ENCODE measurements at regions not wholly inside any gene's neighbourhood (a gene's known extent, or its start where the extent isn't known, plus 50 kb on each side); places are given as distances from the start of the nearest gene placed in this dataset.

- Histone ChIP-seq H3K79me2 (ENCODE audit: insufficient read depth, low read length) (no peaks in the 10 kb centered on the region), H3K9ac (ENCODE audit: low read depth, low read length, poor library complexity, severe bottlenecking) (no peak overlapping the region), H3K27me3 (ENCODE audit: insufficient read depth, low read length, poor library complexity, severe bottlenecking) (no peaks in the 10 kb centered on the region), H3K36me3 (ENCODE audit: insufficient read depth, low read length) (no peaks in the 10 kb centered on the region), H3F3A (ENCODE audit: low read depth) (no peaks in the 10 kb centered on the region), H4K20me1 (ENCODE audit: insufficient read depth, low read length, poor library complexity, severe bottlenecking) (no peaks in the 10 kb centered on the region), H3K9me2 (replicated peaks; ENCODE audit: low read depth, low read length) (no peaks in the 10 kb centered on the region), H3K4me1 (ENCODE audit: insufficient read depth, low read length, poor library complexity, severe bottlenecking) (no peaks in the 10 kb centered on the region), H2AFZ (ENCODE audit: low read length) (no peak overlapping the region), H3K4me3 (ENCODE audit: low read length, poor library complexity, severe bottlenecking) (no peak overlapping the region), H3K4me2 (ENCODE audit: low read depth, low read length, poor library complexity, severe bottlenecking) (no peak overlapping the region), H3K9me3 (ENCODE audit: insufficient read depth, low read depth, low read length) (0 out of 2 replicates have a peak, but pooled peaks cover 4% of the 10 kb centered on the region)
- TF ChIP-seq, protein P1, sequence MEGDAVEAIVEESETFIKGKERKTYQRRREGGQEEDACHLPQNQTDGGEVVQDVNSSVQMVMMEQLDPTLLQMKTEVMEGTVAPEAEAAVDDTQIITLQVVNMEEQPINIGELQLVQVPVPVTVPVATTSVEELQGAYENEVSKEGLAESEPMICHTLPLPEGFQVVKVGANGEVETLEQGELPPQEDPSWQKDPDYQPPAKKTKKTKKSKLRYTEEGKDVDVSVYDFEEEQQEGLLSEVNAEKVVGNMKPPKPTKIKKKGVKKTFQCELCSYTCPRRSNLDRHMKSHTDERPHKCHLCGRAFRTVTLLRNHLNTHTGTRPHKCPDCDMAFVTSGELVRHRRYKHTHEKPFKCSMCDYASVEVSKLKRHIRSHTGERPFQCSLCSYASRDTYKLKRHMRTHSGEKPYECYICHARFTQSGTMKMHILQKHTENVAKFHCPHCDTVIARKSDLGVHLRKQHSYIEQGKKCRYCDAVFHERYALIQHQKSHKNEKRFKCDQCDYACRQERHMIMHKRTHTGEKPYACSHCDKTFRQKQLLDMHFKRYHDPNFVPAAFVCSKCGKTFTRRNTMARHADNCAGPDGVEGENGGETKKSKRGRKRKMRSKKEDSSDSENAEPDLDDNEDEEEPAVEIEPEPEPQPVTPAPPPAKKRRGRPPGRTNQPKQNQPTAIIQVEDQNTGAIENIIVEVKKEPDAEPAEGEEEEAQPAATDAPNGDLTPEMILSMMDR (conservative IDR thresholded peaks at IDR 0.05; ENCODE audit: low read length), result no peak
These were observed 697.2 kb downstream of the ETS1 start for GRCh38 chr11:127890030-127890615.

GRCh38 chr11:127888386-127888785, 699.0 kb downstream of the ETS1 start:
- Histone ChIP-seq H3K9me2 (replicated peaks; ENCODE audit: low read depth, low read length) (no peaks in the 10 kb centered on the region), H3K4me2 (ENCODE audit: low read depth, low read length, poor library complexity, severe bottlenecking) (no peak overlapping the region), H3F3A (ENCODE audit: low read depth) (no peaks in the 10 kb centered on the region), H3K4me1 (ENCODE audit: insufficient read depth, low read length, poor library complexity, severe bottlenecking) (no peaks in the 10 kb centered on the region), H3K36me3 (ENCODE audit: insufficient read depth, low read length) (no peaks in the 10 kb centered on the region), H2AFZ (ENCODE audit: low read length) (no peak overlapping the region), H3K27me3 (ENCODE audit: insufficient read depth, low read length, poor library complexity, severe bottlenecking) (no peaks in the 10 kb centered on the region), H3K9ac (ENCODE audit: low read depth, low read length, poor library complexity, severe bottlenecking) (no peak overlapping the region), H3K9me3 (ENCODE audit: insufficient read depth, low read depth, low read length) (0 out of 2 replicates have a peak, but pooled peaks cover 4% of the 10 kb centered on the region), H3K79me2 (ENCODE audit: insufficient read depth, low read length) (no peaks in the 10 kb centered on the region), H4K20me1 (ENCODE audit: insufficient read depth, low read length, poor library complexity, severe bottlenecking) (no peaks in the 10 kb centered on the region), H3K4me3 (ENCODE audit: low read length, poor library complexity, severe bottlenecking) (no peak overlapping the region)
- TF ChIP-seq, protein P1 (conservative IDR thresholded peaks at IDR 0.05; ENCODE audit: low read length), result no peak
- no peak for TF ChIP-seq EZH2phosphoT487 (IDR thresholded peaks at IDR 0.05; ENCODE audit: borderline replicate concordance)

GRCh38 chr11:127875131-127875530, 712.2 kb downstream of the ETS1 start:
- H3K9me2 ChIP-seq (replicated peaks; ENCODE audit: low read depth, low read length), result no peaks in the 10 kb centered on the region

GRCh38 chr11:127873478-127873877, 713.9 kb downstream of the ETS1 start:
- TF ChIP-seq EZH2phosphoT487 (IDR thresholded peaks at IDR 0.05; ENCODE audit: borderline replicate concordance), result no peak
- TF ChIP-seq, protein P1 (conservative IDR thresholded peaks at IDR 0.05; ENCODE audit: low read length), result no peak
- H3K9me2 ChIP-seq (replicated peaks; ENCODE audit: low read depth, low read length), result no peaks in the 10 kb centered on the region
- H3K27me3 ChIP-seq (ENCODE audit: insufficient read depth, low read length, poor library complexity, severe bottlenecking), result no peaks in the 10 kb centered on the region
- no peaks in the 10 kb centered on the region for H4K20me1 ChIP-seq (ENCODE audit: insufficient read depth, low read length, poor library complexity, severe bottlenecking)
- H2AFZ ChIP-seq (ENCODE audit: low read length), result no peak overlapping the region
- no peaks in the 10 kb centered on the region for H3F3A ChIP-seq (ENCODE audit: low read depth)
- H3K36me3 ChIP-seq (ENCODE audit: insufficient read depth, low read length), result no peaks in the 10 kb centered on the region
- H3K9ac ChIP-seq (ENCODE audit: low read depth, low read length, poor library complexity, severe bottlenecking), result no peak overlapping the region
- no peaks in the 10 kb centered on the region for H3K9me3 ChIP-seq (ENCODE audit: insufficient read depth, low read depth, low read length)
- H3K4me3 ChIP-seq (ENCODE audit: low read length, poor library complexity, severe bottlenecking), result no peak overlapping the region
- H3K4me1 ChIP-seq (ENCODE audit: insufficient read depth, low read length, poor library complexity, severe bottlenecking), result no peaks in the 10 kb centered on the region
- H3K79me2 ChIP-seq (ENCODE audit: insufficient read depth, low read length), result no peaks in the 10 kb centered on the region
- H3K4me2 ChIP-seq (ENCODE audit: low read depth, low read length, poor library complexity, severe bottlenecking), result no peak overlapping the region

More at GRCh38 chr11:127875131-127875530, 712.2 kb downstream of the ETS1 start:
- Histone ChIP-seq H3K4me1 (ENCODE audit: insufficient read depth, low read length, poor library complexity, severe bottlenecking) (peaks cover 4% of the 10 kb centered on the region), H3F3A (ENCODE audit: low read depth) (no peaks in the 10 kb centered on the region), H3K79me2 (ENCODE audit: insufficient read depth, low read length) (no peaks in the 10 kb centered on the region), H4K20me1 (ENCODE audit: insufficient read depth, low read length, poor library complexity, severe bottlenecking) (no peaks in the 10 kb centered on the region), H3K4me2 (ENCODE audit: low read depth, low read length, poor library complexity, severe bottlenecking) (no peak overlapping the region), H3K36me3 (ENCODE audit: insufficient read depth, low read length) (no peaks in the 10 kb centered on the region), H3K27me3 (ENCODE audit: insufficient read depth, low read length, poor library complexity, severe bottlenecking) (no peaks in the 10 kb centered on the region), H3K9me3 (ENCODE audit: insufficient read depth, low read depth, low read length) (no peaks in the 10 kb centered on the region), H3K4me3 (ENCODE audit: low read length, poor library complexity, severe bottlenecking) (no peak overlapping the region), H2AFZ (ENCODE audit: low read length) (no peak overlapping the region), H3K9ac (ENCODE audit: low read depth, low read length, poor library complexity, severe bottlenecking) (no peak overlapping the region)
- TF ChIP-seq EZH2phosphoT487 (IDR thresholded peaks at IDR 0.05; ENCODE audit: borderline replicate concordance), result no peak
